Neural progenitor cell (in vitro differentiated cells): ENCODE measurements at regions not wholly inside any gene's neighbourhood (a gene's known extent, or its start where the extent isn't known, plus 50 kb on each side); places are given as distances from the start of the nearest gene placed in this dataset.

Experiments used
- DNase-seq: peaks from one replicate; pipeline ENCODE4 v3.0.0-alpha.2; 2016; ENCODE audit warnings: low spot score
- H2AFZ ChIP-seq: fragments of 200-600 bp; sonication (generic); replicated peaks from 2 replicates; pipeline ENCODE4 v1.6.1; 2016; ENCODE audit warnings: antibody characterized with exemption
- H3F3A ChIP-seq: fragments of 200-600 bp; sonication (generic); 2 replicates; pipeline ENCODE4 v1.6.1; 2016; ENCODE audit warnings: antibody characterized with exemption, low read depth
- H3K27ac ChIP-seq: fragments of 200-600 bp; sonication (generic); 2 replicates; pipeline ENCODE4 v1.5.1; 2016; ENCODE audit warnings: mild to moderate bottlenecking
- H3K27me3 ChIP-seq: fragments of 200-600 bp; sonication (generic); 2 replicates; pipeline ENCODE4 v1.6.1; 2016; ENCODE audit warnings: mild to moderate bottlenecking, moderate library complexity
- H3K36me3 ChIP-seq: fragments of 200-600 bp; sonication (generic); 2 replicates; pipeline ENCODE4 v1.5.1; 2016
- H3K4me1 ChIP-seq: fragments of 200-600 bp; sonication (generic); 2 replicates; pipeline ENCODE4 v1.6.1; 2016; ENCODE audit warnings: mixed run types
- H3K4me2 ChIP-seq: fragments of 200-600 bp; sonication (generic); 2 replicates; pipeline ENCODE4 v1.6.1; 2016
- H3K4me3 ChIP-seq: fragments of 200-600 bp; sonication (generic); 2 replicates; pipeline ENCODE4 v1.5.1; 2016
- H3K79me2 ChIP-seq: fragments of 200-600 bp; sonication (generic); 2 replicates; pipeline ENCODE4 v1.6.1; 2016; ENCODE audit warnings: low read depth
- H3K9ac ChIP-seq: fragments of 200-600 bp; sonication (generic); 2 replicates; pipeline ENCODE4 v1.6.1; 2016
- H3K9me3 ChIP-seq: fragments of 200-600 bp; sonication (generic); 2 replicates; pipeline ENCODE4 v1.5.1; 2016; ENCODE audit warnings: low read depth
- H4K20me1 ChIP-seq: fragments of 200-600 bp; sonication (generic); 2 replicates; pipeline ENCODE4 v1.6.1; 2016; ENCODE audit warnings: low read depth
- H3K27ac Mint-ChIP-seq: 3 replicates; pipeline ENCODE4 v1.8.0; 2021; ENCODE audit warnings: mixed read lengths
- H3K27me3 Mint-ChIP-seq: 2 replicates; pipeline ENCODE4 v1.8.0; 2022; ENCODE audit warnings: low read depth, mild to moderate bottlenecking, inconsistent platforms, moderate library complexity, mixed read lengths; ENCODE audit not compliant: insufficient read depth
- H3K36me3 Mint-ChIP-seq: 3 replicates; pipeline ENCODE4 v1.8.0; 2021; ENCODE audit warnings: mixed read lengths
- H3K4me1 Mint-ChIP-seq: 3 replicates; pipeline ENCODE4 v1.8.0; 2021; ENCODE audit warnings: mixed read lengths
- H3K4me3 Mint-ChIP-seq: 3 replicates; pipeline ENCODE4 v1.8.0; 2021; ENCODE audit warnings: mild to moderate bottlenecking, moderate library complexity, mixed read lengths
- H3K9me3 Mint-ChIP-seq: 3 replicates; pipeline ENCODE4 v1.8.0; 2020; ENCODE audit warnings: mixed read lengths
- CTCF ChIP-seq: fragments of 200-600 bp; sonication (generic); IDR thresholded peaks from 2 replicates; pipeline ENCODE4 v1.5.1; 2017; ENCODE audit warnings: antibody characterized with exemption, mild to moderate bottlenecking
- EZH2 ChIP-seq: fragments of 200-600 bp; sonication (generic); IDR thresholded peaks from 2 replicates; pipeline ENCODE4 v1.6.1; 2017; ENCODE audit warnings: antibody characterized with exemption, mild to moderate bottlenecking, moderate library complexity
- EZH2phosphoT487 ChIP-seq: fragments of 200-600 bp; sonication (generic); IDR thresholded peaks from 2 replicates; pipeline ENCODE4 v1.6.1; 2017; ENCODE audit warnings: antibody characterized with exemption

DNA sequence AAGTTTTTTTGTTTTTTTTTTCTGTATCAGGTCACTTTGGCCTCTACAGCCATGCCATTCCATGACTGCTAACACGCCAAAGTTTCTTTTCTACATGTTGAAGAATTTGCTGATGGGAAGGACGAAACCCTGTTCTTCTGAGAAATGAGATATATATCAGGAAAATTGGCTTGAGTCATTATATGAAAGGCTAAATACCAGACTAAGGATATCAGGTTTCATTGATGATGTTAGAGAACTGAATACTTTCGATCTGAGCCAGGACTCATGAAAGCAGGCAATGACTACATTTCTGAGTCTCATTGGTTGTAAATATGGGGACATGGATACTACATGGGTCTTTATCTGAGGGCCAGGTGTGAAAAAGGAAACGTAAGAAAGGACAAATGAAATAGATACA lies 181.4 kb downstream of the OSR1 start:
- no peak for DNase-seq
- Histone ChIP-seq H3K4me1 (no peaks in the 10 kb centered on the region), H3F3A (no peaks in the 10 kb centered on the region), H3K79me2 (no peaks in the 10 kb centered on the region), H3K27me3 (no peaks in the 10 kb centered on the region), H3K36me3 (no peaks in the 10 kb centered on the region), H3K4me2 (no peak overlapping the region), H3K27ac (no peak overlapping the region), H4K20me1 (no peaks in the 10 kb centered on the region), H3K4me3 (no peak overlapping the region), H2AFZ (no peak overlapping the region), H3K9me3 (no peaks in the 10 kb centered on the region), H3K9ac (no peak overlapping the region)
- TF ChIP-seq CTCF = no peak
- TF ChIP-seq EZH2phosphoT487 = no peak
- TF ChIP-seq EZH2 = no peak
- no peaks in the 10 kb centered on the region for H3K27me3 Mint-ChIP-seq
- no peaks in the 10 kb centered on the region for H3K36me3 Mint-ChIP-seq
- no peak overlapping the region for H3K4me3 Mint-ChIP-seq
- peaks cover 13% of the 10 kb centered on the region for H3K9me3 Mint-ChIP-seq
- H3K4me1 Mint-ChIP-seq = no peaks in the 10 kb centered on the region
- H3K27ac Mint-ChIP-seq = no peak overlapping the region

DNA sequence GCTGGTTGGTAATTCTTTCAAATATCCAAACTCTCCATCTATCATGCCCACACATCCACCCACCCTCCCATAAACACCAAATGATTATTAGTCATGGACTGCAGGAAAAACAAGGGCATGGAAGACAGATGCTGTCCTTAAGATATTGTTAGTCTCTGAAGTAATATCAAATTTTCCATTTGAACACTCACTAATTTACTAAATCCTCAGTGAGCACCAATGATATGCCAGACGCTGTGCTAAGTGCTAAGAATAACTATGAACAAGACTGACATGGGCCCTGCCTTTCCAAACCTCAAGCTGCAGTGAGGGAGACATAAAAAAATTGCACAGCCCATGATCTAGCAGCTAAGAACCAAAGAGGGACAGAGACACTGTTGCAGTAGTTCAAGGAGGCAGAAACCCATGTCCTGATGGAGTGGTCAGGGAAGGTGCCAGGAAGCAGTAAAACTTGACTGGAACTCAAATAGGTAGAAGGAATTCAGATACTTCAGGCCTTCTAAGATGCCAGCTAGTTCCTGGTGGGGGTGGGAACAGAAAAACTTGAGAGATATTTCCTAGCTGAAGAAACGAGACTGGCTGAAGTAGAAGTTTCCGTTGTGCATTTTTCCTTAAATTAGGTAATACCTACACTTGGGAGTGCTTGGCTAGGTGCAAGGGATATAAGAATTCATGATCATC lies 182.1 kb downstream of the OSR1 start:
- Histone ChIP-seq H3K4me2 (no peak overlapping the region), H3K4me3 (no peak overlapping the region), H3K4me1 (no peaks in the 10 kb centered on the region), H3F3A (no peaks in the 10 kb centered on the region), H3K79me2 (no peaks in the 10 kb centered on the region), H3K9me3 (no peaks in the 10 kb centered on the region), H3K9ac (no peak overlapping the region), H3K27me3 (no peaks in the 10 kb centered on the region), H3K36me3 (no peaks in the 10 kb centered on the region), H4K20me1 (no peaks in the 10 kb centered on the region), H3K27ac (no peak overlapping the region), H2AFZ (no peak overlapping the region)
- H3K36me3 Mint-ChIP-seq = no peaks in the 10 kb centered on the region
- no peak overlapping the region for H3K4me3 Mint-ChIP-seq
- H3K27ac Mint-ChIP-seq = no peak overlapping the region
- H3K9me3 Mint-ChIP-seq = peaks cover 14% of the 10 kb centered on the region
- no peak for DNase-seq
- no peaks in the 10 kb centered on the region for H3K4me1 Mint-ChIP-seq
- no peaks in the 10 kb centered on the region for H3K27me3 Mint-ChIP-seq
- no peak for TF ChIP-seq EZH2phosphoT487
- no peak for TF ChIP-seq CTCF
- TF ChIP-seq EZH2 = no peak

- peaks cover 7% of the 10 kb centered on the region for H3K4me1 Mint-ChIP-seq
- Histone ChIP-seq H2AFZ (no peak overlapping the region), H3K4me1 (no peaks in the 10 kb centered on the region), H4K20me1 (no peaks in the 10 kb centered on the region), H3K79me2 (no peaks in the 10 kb centered on the region), H3K9me3 (no peaks in the 10 kb centered on the region), H3K36me3 (no peaks in the 10 kb centered on the region), H3K27me3 (no peaks in the 10 kb centered on the region), H3K4me3 (no peak overlapping the region), H3K4me2 (no peak overlapping the region), H3K9ac (no peak overlapping the region), H3F3A (no peaks in the 10 kb centered on the region), H3K27ac (no peak overlapping the region)
- peaks cover 5% of the 10 kb centered on the region for H3K9me3 Mint-ChIP-seq
- TF ChIP-seq EZH2phosphoT487 = no peak
- no peak for TF ChIP-seq EZH2
- TF ChIP-seq CTCF = no peak
- H3K27me3 Mint-ChIP-seq = no peaks in the 10 kb centered on the region
- H3K36me3 Mint-ChIP-seq = no peaks in the 10 kb centered on the region
- DNase-seq = no peak
- H3K27ac Mint-ChIP-seq = no peak overlapping the region
- no peak overlapping the region for H3K4me3 Mint-ChIP-seq
Observed at GRCh38 chr2:19174176-19174575, 184.2 kb downstream of the OSR1 start.
